ENCODE measurements at regions not wholly inside any gene's neighbourhood (a gene's known extent, or its start where the extent isn't known, plus 50 kb on each side); places are given as distances from the start of the nearest gene placed in this dataset.
"Not testable (repeated sequence)": the region's sequence is repeated elsewhere in the genome, so short reads cannot be mapped to it uniquely, and the experiment has no call there.

DNA sequence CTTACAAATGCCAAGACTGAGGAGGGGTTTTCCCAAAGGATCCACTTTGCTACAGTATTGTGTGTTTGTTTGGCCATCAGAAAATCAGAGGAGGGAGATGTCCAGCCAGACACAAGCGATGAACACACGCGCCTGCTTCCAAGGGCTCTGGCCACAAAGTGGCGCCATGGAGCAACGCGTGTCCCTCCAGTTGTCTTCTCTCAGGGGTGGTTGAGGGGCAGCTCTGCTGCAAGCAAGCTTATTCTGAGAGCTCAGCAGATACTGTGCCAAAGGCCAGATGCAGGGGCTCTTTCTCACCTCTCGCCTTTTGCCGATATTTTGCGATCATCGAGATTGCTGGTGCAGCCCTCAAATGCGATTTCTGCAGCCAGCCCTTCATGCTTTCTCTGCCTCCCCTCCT lies 88.9 kb upstream of the OSBPL11 start:
- no peaks in the 10 kb centered on the region for H4K20me1 ChIP-seq (replicated peaks; ENCODE audit: control insufficient read depth, insufficient read depth, low read length)
- no peaks in the 10 kb centered on the region for H3K9me3 ChIP-seq (replicated peaks; ENCODE audit: control insufficient read depth, insufficient read depth, low read depth, low read length)
- no peaks in the 10 kb centered on the region for H3K9me1 ChIP-seq (ENCODE audit: control insufficient read depth, insufficient read depth, low read length)
- H3K9ac ChIP-seq (ENCODE audit: insufficient read depth in 1 of 2, low read depth in 2 of 2, low read length in 2 of 2): no peak overlapping the region
- intact Hi-C loops (cut with micrococcal nuclease): no loop called here
- no peak for FAIRE-seq
- H3K36me3 ChIP-seq (ENCODE audit: control insufficient read depth, insufficient read depth, low read length): no peaks in the 10 kb centered on the region
- POLR2A ChIA-PET: no interaction called here
- H3K4me1 ChIP-seq (replicated peaks in 1 of 2; ENCODE audit: control insufficient read depth in 2 of 2, insufficient read depth in 2 of 2, low read length in 2 of 2): no peaks in the 10 kb centered on the region
- no peaks in the 10 kb centered on the region; a peak in 1 of 5 replicates for H3K27me3 ChIP-seq (ENCODE audit: control insufficient read depth in 2 of 2, insufficient read depth in 2 of 2, low read length in 2 of 2)
- H3K4me2 ChIP-seq (ENCODE audit: insufficient read depth, low read length): no peak overlapping the region
- no TSS peak for BruUV-seq (replicated peaks)
- ATAC-seq: peak; percentile 65
- TF ChIP-seq, protein P1, sequence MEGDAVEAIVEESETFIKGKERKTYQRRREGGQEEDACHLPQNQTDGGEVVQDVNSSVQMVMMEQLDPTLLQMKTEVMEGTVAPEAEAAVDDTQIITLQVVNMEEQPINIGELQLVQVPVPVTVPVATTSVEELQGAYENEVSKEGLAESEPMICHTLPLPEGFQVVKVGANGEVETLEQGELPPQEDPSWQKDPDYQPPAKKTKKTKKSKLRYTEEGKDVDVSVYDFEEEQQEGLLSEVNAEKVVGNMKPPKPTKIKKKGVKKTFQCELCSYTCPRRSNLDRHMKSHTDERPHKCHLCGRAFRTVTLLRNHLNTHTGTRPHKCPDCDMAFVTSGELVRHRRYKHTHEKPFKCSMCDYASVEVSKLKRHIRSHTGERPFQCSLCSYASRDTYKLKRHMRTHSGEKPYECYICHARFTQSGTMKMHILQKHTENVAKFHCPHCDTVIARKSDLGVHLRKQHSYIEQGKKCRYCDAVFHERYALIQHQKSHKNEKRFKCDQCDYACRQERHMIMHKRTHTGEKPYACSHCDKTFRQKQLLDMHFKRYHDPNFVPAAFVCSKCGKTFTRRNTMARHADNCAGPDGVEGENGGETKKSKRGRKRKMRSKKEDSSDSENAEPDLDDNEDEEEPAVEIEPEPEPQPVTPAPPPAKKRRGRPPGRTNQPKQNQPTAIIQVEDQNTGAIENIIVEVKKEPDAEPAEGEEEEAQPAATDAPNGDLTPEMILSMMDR (IDR thresholded peaks at IDR 0.05 in 2 of 3, conservative IDR thresholded peaks at IDR 0.05 in 1 of 3; ENCODE audit: insufficient read depth in 2 of 3, low read depth in 1 of 3, low read length in 3 of 3): peak; percentile 37 to 48 (median 42); a peak in 5 of 6 replicates
- TF ChIP-seq, protein P2, sequence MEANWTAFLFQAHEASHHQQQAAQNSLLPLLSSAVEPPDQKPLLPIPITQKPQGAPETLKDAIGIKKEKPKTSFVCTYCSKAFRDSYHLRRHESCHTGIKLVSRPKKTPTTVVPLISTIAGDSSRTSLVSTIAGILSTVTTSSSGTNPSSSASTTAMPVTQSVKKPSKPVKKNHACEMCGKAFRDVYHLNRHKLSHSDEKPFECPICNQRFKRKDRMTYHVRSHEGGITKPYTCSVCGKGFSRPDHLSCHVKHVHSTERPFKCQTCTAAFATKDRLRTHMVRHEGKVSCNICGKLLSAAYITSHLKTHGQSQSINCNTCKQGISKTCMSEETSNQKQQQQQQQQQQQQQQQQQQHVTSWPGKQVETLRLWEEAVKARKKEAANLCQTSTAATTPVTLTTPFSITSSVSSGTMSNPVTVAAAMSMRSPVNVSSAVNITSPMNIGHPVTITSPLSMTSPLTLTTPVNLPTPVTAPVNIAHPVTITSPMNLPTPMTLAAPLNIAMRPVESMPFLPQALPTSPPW (CRISPR knock-in tag; IDR thresholded peaks at IDR 0.05): no peak
- no peak for TF ChIP-seq SRF (CRISPR knock-in tag; IDR thresholded peaks at IDR 0.05)
- no peak overlapping the region for H2AFZ ChIP-seq (ENCODE audit: low read depth, low read length)
- no peak overlapping the region for H3K4me3 ChIP-seq
- in situ Hi-C loops (cut with MboI): loop anchor here (5.0 kb wide), 1 partner anchor 1962 kb away; no protein-coding TSS in a partner anchor
- CTCF ChIA-PET (ENCODE audit: low intra/inter-chr PET ratio): no interaction called here
- H3K27ac ChIP-seq (ENCODE audit: extremely low read depth, low read depth, low read length): no peak overlapping the region
- DNase-seq (ENCODE audit: extremely low read depth in 1 of 4, low spot score in 3 of 4): peak in 1 of 4 experiments; percentile 7
- no peaks in the 10 kb centered on the region for H3K79me2 ChIP-seq (ENCODE audit: control insufficient read depth, insufficient read depth, low read length)
- WGBS (ENCODE audit: insufficient coverage, low coverage, missing lambda C conversion rate): 0% methylated on average over 6 of the region's 11 CpGs

DNA sequence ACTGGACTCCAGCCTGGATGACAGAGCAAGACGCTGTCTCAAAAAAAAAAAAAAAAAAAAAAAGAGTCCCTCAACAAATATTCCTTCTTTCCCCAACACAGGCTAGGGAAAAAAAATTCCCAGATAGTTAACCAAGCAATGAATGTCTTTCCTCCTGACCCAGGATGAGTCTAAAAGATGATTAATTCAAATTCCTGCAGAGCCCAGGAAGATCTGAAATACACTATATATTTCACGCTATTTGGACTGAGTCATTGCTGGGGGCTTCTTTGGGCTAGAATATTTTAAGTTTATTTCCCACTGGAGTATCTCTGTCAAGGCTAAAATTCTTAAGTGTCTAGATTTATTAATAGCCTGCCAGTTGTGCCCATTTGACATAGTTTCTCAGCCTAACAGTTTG lies 90.4 kb upstream of the OSBPL11 start:
- POLR2A ChIA-PET; BruUV-seq (replicated peaks); FAIRE-seq; H3K9me1 ChIP-seq (ENCODE audit: control insufficient read depth, insufficient read depth, low read length); H3K27ac ChIP-seq (ENCODE audit: extremely low read depth, low read depth, low read length); H3K79me2 ChIP-seq (ENCODE audit: control insufficient read depth, insufficient read depth, low read length); H3K4me2 ChIP-seq (ENCODE audit: insufficient read depth, low read length); intact Hi-C loops (cut with micrococcal nuclease); ATAC-seq; H2AFZ ChIP-seq (ENCODE audit: low read depth, low read length); H4K20me1 ChIP-seq (replicated peaks; ENCODE audit: control insufficient read depth, insufficient read depth, low read length); H3K4me3 ChIP-seq; DNase-seq (ENCODE audit: extremely low read depth in 1 of 4, low spot score in 3 of 4); H3K9me3 ChIP-seq (replicated peaks; ENCODE audit: control insufficient read depth, insufficient read depth, low read depth, low read length); H3K9ac ChIP-seq (ENCODE audit: insufficient read depth in 1 of 2, low read depth in 2 of 2, low read length in 2 of 2); H3K4me1 ChIP-seq (replicated peaks in 1 of 2; ENCODE audit: control insufficient read depth in 2 of 2, insufficient read depth in 2 of 2, low read length in 2 of 2); H3K36me3 ChIP-seq (ENCODE audit: control insufficient read depth, insufficient read depth, low read length); CTCF ChIA-PET (ENCODE audit: low intra/inter-chr PET ratio); in situ Hi-C loops (cut with MboI); H3K27me3 ChIP-seq (ENCODE audit: control insufficient read depth in 2 of 2, insufficient read depth in 2 of 2, low read length in 2 of 2): not testable (repeated sequence)
- WGBS (ENCODE audit: insufficient coverage, low coverage, missing lambda C conversion rate): 0% methylated on average over 1 of the region's 2 CpGs

Data from K562 (cell line).